ENCODE measurements at regions not wholly inside any gene's neighbourhood (a gene's known extent, or its start where the extent isn't known, plus 50 kb on each side); places are given as distances from the start of the nearest gene placed in this dataset.
A peak's percentile ranks its signal among the peaks of the same experiment; 100 is the strongest.

- in situ Hi-C loops (cut with MboI; ENCODE audit: low sequenced_read_pairs in 4 of 4), result loop anchor here in 2 of 4 donors (25.0 kb wide), 1 partner anchor 1345 kb away; no protein-coding TSS in a partner anchor
- H3K27me3 ChIP-seq, result no peaks in the 10 kb centered on the region
- no peak overlapping the region for H3K27ac ChIP-seq
- intact Hi-C loops (cut with DNase I; ENCODE audit: low total_unique reads), result no loop called here
- no peak for TF ChIP-seq CTCF (IDR thresholded peaks at IDR 0.05 in 4 of 5, conservative IDR thresholded peaks at IDR 0.05 in 1 of 5)
- no peak overlapping the region for H3K4me3 ChIP-seq
- no peak for DNase-seq
- no peaks in the 10 kb centered on the region for H3K36me3 ChIP-seq
- H3K9me3 ChIP-seq, result no peaks in the 10 kb centered on the region
- ATAC-seq, result no peak
- H3K4me1 ChIP-seq, result peaks cover 0 to 24% of the 10 kb centered on the region in 2 donors
Measured at GRCh38 chr3:178382449-178383061, 153.7 kb upstream of the KCNMB2 start.

- H3K4me3 ChIP-seq, result no peak overlapping the region
- TF ChIP-seq CTCF (IDR thresholded peaks at IDR 0.05 in 4 of 5, conservative IDR thresholded peaks at IDR 0.05 in 1 of 5) (no peak), POLR2A (IDR thresholded peaks at IDR 0.05) (no peak)
- H3K27ac ChIP-seq, result peak overlapping the region in 1 of 4 donors; percentile 10
- intact Hi-C loops (cut with DNase I; ENCODE audit: low total_unique reads), result loop anchor here (5.0 kb wide), 2 partner anchors 1327 to 1947 kb away; no protein-coding TSS in a partner anchor
- H3K27me3 ChIP-seq, result no peaks in the 10 kb centered on the region
- H3K4me1 ChIP-seq, result peaks cover 0 to 24% of the 10 kb centered on the region in 2 donors
- no peaks in the 10 kb centered on the region for H3K9me3 ChIP-seq
- in situ Hi-C loops (cut with MboI; ENCODE audit: low sequenced_read_pairs in 4 of 4), result loop anchor here in 2 of 4 donors (25.0 kb wide), 1 partner anchor 1347 kb away; no protein-coding TSS in a partner anchor
- DNase-seq (no peak), ATAC-seq (no peak)
- no peaks in the 10 kb centered on the region for H3K36me3 ChIP-seq
Measured at GRCh38 chr3:178384321-178385230, 151.7 kb upstream of the KCNMB2 start.

GRCh38 chr3:178385280-178385952, 150.8 kb upstream of the KCNMB2 start:
- no peak for DNase-seq
- peak; percentile 58 to 87 (median 80) for TF ChIP-seq CTCF (IDR thresholded peaks at IDR 0.05 in 4 of 5, conservative IDR thresholded peaks at IDR 0.05 in 1 of 5)
- no peak for TF ChIP-seq POLR2A (IDR thresholded peaks at IDR 0.05)
- Histone ChIP-seq H3K36me3 (no peaks in the 10 kb centered on the region), H3K27me3 (no peaks in the 10 kb centered on the region), H3K4me1 (peaks cover 0 to 24% of the 10 kb centered on the region in 2 donors), H3K4me3 (no peak overlapping the region), H3K27ac (no peak overlapping the region), H3K9me3 (no peaks in the 10 kb centered on the region)
- intact Hi-C loops (cut with DNase I; ENCODE audit: low total_unique reads) (loop anchor here (5.0 kb wide), 2 partner anchors 1328 to 1948 kb away; no protein-coding TSS in a partner anchor), in situ Hi-C loops (cut with MboI; ENCODE audit: low sequenced_read_pairs in 4 of 4) (loop anchor here in 2 of 4 donors (25.0 kb wide), 1 partner anchor 1348 kb away; no protein-coding TSS in a partner anchor)
- ATAC-seq, result peak; percentile 47 to 80

- intact Hi-C loops (cut with DNase I; ENCODE audit: low total_unique reads) (loop anchor here (5.0 kb wide), 2 partner anchors 1329 to 1949 kb away; no protein-coding TSS in a partner anchor), in situ Hi-C loops (cut with MboI; ENCODE audit: low sequenced_read_pairs in 4 of 4) (loop anchor here in 2 of 4 donors (25.0 kb wide), 1 partner anchor 1349 kb away; no protein-coding TSS in a partner anchor)
- Histone ChIP-seq H3K36me3 (no peaks in the 10 kb centered on the region), H3K4me3 (no peak overlapping the region), H3K27me3 (no peaks in the 10 kb centered on the region), H3K9me3 (no peaks in the 10 kb centered on the region), H3K4me1 (peaks cover 0 to 24% of the 10 kb centered on the region in 2 donors), H3K27ac (no peak overlapping the region)
- ATAC-seq (no peak), DNase-seq (no peak)
- TF ChIP-seq POLR2A (IDR thresholded peaks at IDR 0.05) (no peak), CTCF (IDR thresholded peaks at IDR 0.05 in 4 of 5, conservative IDR thresholded peaks at IDR 0.05 in 1 of 5) (no peak)
Measured at GRCh38 chr3:178386401-178386800, 149.8 kb upstream of the KCNMB2 start.
